Parathyroid adenoma (tissue), 2 donors: ENCODE measurements at regions not wholly inside any gene's neighbourhood (a gene's known extent, or its start where the extent isn't known, plus 50 kb on each side); places are given as distances from the start of the nearest gene placed in this dataset.

Experiments
- H2AFZ ChIP-seq: fragments of 300-600 bp; sonication (generic); one replicate; pipeline ENCODE4 v1.7.0; 2017; ENCODE audit warnings: antibody characterized with exemption, mild to moderate bottlenecking
- H3K27ac ChIP-seq: fragments of 300-600 bp; sonication (generic); one replicate; pipeline ENCODE4 v1.7.0; 2017
- H3K27me3 ChIP-seq: fragments of 300-600 bp; sonication (generic); one replicate; pipeline ENCODE4 v1.7.0; 2017; ENCODE audit warnings: low read length; ENCODE audit not compliant: control insufficient read depth, insufficient read depth
- H3K36me3 ChIP-seq: fragments of 300-600 bp; sonication (generic); one replicate; pipeline ENCODE4 v1.7.0; 2017; ENCODE audit warnings: low read length; ENCODE audit not compliant: control insufficient read depth, insufficient read depth
- H3K4me1 ChIP-seq: fragments of 300-600 bp; sonication (generic); one replicate; pipeline ENCODE4 v1.7.0; 2017; ENCODE audit warnings: control low read depth
- H3K4me2 ChIP-seq: fragments of 300-600 bp; sonication (generic); one replicate; pipeline ENCODE4 v1.7.0; 2017; ENCODE audit warnings: low read length
- H3K4me3 ChIP-seq: fragments of 300-600 bp; sonication (generic); one replicate; pipeline ENCODE4 v1.7.0; 2017; ENCODE audit warnings: low read depth, low read length
- H3K79me2 ChIP-seq: fragments of 300-600 bp; sonication (generic); one replicate; pipeline ENCODE4 v1.7.0; 2017; ENCODE audit warnings: control low read depth
- H3K9ac ChIP-seq: fragments of 300-600 bp; sonication (generic); one replicate; pipeline ENCODE4 v1.7.0; 2017; ENCODE audit warnings: mild to moderate bottlenecking
- H3K9me3 ChIP-seq: fragments of 300-600 bp; sonication (generic); one replicate; pipeline ENCODE4 v1.7.0; 2017; ENCODE audit warnings: low read length; ENCODE audit not compliant: control insufficient read depth
- CTCF ChIP-seq: fragments of 300-600 bp; sonication (generic); IDR thresholded peaks from one replicate; pipeline ENCODE4 v1.7.0; 2017; ENCODE audit warnings: antibody characterized with exemption, mild to moderate bottlenecking
- donor health status: primary hyperparathyroidism.

DNA sequence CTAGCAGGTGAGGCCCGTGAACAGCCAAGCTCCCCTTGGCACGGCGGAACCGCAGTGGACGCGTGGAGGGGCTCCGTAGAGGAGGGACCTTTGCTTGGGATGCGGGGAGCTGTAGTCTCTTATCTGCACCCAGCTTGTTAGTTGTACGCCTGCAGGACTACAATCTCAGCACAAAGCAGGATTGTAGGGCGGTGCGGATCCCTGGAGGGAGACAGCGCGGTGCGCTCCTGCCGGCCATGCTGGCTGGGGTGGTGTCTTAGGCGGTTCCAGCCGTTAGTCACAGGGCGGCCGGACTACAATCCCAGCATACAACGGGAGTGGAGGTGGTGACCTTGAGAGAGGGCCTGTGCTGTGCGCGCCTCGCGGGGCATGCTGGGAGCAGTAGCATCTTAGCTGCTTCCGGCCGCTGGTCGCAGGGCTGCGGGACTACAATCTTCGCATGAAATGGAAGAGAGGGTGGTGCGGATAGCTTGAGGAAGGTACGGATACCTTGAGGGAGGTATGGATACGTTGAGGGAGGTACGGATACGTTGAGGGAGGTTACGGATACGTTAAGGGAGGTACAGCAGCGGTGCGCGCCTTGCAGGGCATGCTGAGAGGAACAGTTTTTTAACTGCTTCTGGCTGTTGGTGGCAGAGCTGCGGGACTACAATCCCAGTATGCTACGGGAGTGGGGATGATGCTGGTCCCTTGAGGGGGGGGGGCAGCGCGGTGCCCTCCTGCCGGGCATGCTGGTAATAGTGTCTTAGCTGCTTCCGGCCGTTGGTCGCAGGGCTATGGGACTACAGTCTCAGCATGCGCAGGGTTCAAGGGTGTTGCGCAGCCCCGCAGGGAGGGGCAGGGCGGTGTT lies 1419.1 kb downstream of the UQCRFS1 start:
- Histone ChIP-seq H3K4me2 (peak overlapping the region; percentile 91), H3K36me3 (no peaks in the 10 kb centered on the region), H3K9me3 (no peaks in the 10 kb centered on the region), H3K9ac (peak overlapping the region; percentile 17), H3K27me3 (no peaks in the 10 kb centered on the region), H3K79me2 (peaks cover 14% of the 10 kb centered on the region), H3K27ac (peak overlapping the region; percentile 92), H3K4me3 (peak overlapping the region; percentile 74), H3K4me1 (peaks cover 6% of the 10 kb centered on the region), H2AFZ (peak overlapping the region; percentile 85)
- no peak for TF ChIP-seq CTCF

DNA sequence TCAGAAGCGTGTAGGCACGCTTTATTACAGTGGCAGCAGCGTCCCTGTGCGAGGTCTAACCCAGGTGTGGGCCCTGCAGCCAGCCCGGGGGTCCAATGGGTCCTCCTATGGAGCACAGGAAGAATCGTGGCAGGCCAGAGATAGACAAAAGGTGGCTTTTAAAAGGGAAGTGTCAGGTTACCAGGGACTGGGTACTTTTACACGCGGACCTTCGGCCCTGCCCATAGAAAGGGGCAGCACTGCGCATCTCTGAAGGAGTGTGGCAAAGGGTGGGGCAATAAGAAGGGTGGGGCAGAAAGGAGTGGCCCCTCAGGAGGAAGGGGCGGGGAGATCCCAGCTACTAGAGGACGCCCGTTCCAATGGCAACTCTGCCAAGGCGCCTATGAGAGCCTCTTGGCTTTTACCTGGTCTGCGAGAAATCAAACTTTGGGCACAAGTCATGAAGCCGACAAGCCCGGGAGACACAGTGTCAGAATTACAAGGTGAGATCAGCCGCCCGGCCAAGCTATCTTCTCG lies 1419.8 kb downstream of the UQCRFS1 start:
- no peak for TF ChIP-seq CTCF
- Histone ChIP-seq H3K9me3 (no peaks in the 10 kb centered on the region), H3K4me2 (peak overlapping the region; percentile 91), H3K36me3 (no peaks in the 10 kb centered on the region), H3K4me1 (peaks cover 6% of the 10 kb centered on the region), H3K27ac (peak overlapping the region; percentile 92), H3K27me3 (no peaks in the 10 kb centered on the region), H3K79me2 (peaks cover 19% of the 10 kb centered on the region), H3K4me3 (peak overlapping the region; percentile 74), H3K9ac (peak overlapping the region; percentile 3), H2AFZ (peak overlapping the region; percentile 85)

- H3K4me1 ChIP-seq: peaks cover 6% of the 10 kb centered on the region
- H2AFZ ChIP-seq: peak overlapping the region; percentile 85
- H3K27me3 ChIP-seq: no peaks in the 10 kb centered on the region
- H3K4me3 ChIP-seq: peak overlapping the region; percentile 74
- H3K79me2 ChIP-seq: peaks cover 22% of the 10 kb centered on the region
- H3K9me3 ChIP-seq: no peaks in the 10 kb centered on the region
- no peak for TF ChIP-seq CTCF
- H3K27ac ChIP-seq: peak overlapping the region; percentile 92
- peak overlapping the region; percentile 91 for H3K4me2 ChIP-seq
- no peak overlapping the region for H3K9ac ChIP-seq
- no peaks in the 10 kb centered on the region for H3K36me3 ChIP-seq
These were observed 1420.3 kb downstream of the UQCRFS1 start for GRCh38 chr19:27792576-27793127.

DNA sequence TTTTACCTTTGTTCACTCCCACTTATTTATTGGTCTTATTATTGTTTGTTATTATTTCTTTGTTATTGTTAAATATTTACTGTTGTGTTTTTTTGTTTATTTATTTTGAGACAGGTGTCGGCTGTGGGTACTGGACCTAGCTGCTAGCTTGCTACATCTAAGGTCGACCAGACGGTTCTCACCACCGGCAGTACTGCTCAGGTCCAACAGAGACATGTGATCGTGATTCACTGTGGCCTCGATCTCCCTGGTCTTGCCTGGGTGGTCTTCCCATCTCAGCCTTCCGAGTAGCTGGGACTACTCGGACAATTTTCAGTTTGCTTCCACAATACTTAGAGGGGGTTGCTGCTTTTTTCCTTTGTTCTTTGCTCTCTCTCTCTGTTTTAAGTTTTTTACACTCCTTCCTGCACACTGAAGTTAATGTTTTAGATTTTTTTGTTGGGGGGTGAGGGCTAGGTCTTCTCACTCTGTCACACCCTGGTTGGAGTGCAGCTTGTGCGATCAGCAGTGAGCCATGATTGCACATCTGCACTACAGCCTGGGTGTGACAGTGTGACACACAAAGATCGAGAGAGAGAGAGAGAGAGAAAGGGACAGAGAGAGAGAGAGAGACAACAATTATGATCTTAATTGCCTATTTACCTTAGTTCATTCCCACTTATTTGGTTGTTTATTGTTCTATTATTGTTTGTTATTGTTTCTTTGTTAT lies 1432.4 kb downstream of the UQCRFS1 start:
- peaks cover 8% of the 10 kb centered on the region for H3K79me2 ChIP-seq

More for the DNA sequence above, 1432.4 kb downstream of the UQCRFS1 start:
- H3K27me3 ChIP-seq: no peaks in the 10 kb centered on the region
- no peak overlapping the region for H3K27ac ChIP-seq
- no peak for TF ChIP-seq CTCF
- no peak overlapping the region for H3K4me3 ChIP-seq
- no peak overlapping the region for H2AFZ ChIP-seq
- no peaks in the 10 kb centered on the region for H3K36me3 ChIP-seq
- no peaks in the 10 kb centered on the region for H3K4me1 ChIP-seq
- no peaks in the 10 kb centered on the region for H3K9me3 ChIP-seq
- H3K9ac ChIP-seq: no peak overlapping the region
- H3K4me2 ChIP-seq: no peak overlapping the region
